ENCODE measurements at regions not wholly inside any gene's neighbourhood (a gene's known extent, or its start where the extent isn't known, plus 50 kb on each side); places are given as distances from the start of the nearest gene placed in this dataset.

- TF ChIP-seq CTCF (IDR thresholded peaks at IDR 0.05; ENCODE audit: poor library complexity, severe bottlenecking) (no peak), SMC3 (conservative IDR thresholded peaks at IDR 0.05; ENCODE audit: poor library complexity) (no peak), RAD21 (conservative IDR thresholded peaks at IDR 0.05) (no peak), EP300 (conservative IDR thresholded peaks at IDR 0.05; ENCODE audit: poor library complexity, severe bottlenecking) (no peak), EZH2 (IDR thresholded peaks at IDR 0.05; ENCODE audit: borderline replicate concordance, insufficient read depth, low read length, poor library complexity, severe bottlenecking) (no peak), TAF1 (IDR thresholded peaks at IDR 0.05; ENCODE audit: low read depth) (no peak), POLR2AphosphoS5 (IDR thresholded peaks at IDR 0.05) (no peak)
Observed at GRCh38 chr14:99064262-99064954, 207.6 kb downstream of the BCL11B start.

Measured in neural cell (in vitro differentiated cells).